ENCODE measurements at regions not wholly inside any gene's neighbourhood (a gene's known extent, or its start where the extent isn't known, plus 50 kb on each side); places are given as distances from the start of the nearest gene placed in this dataset.

- no peak for TF ChIP-seq CTCF (IDR thresholded peaks at IDR 0.05)
- TF ChIP-seq POLR2A (IDR thresholded peaks at IDR 0.05) = no peak
Observed at GRCh38 chr18:79629606-79630005, 50.0 kb upstream of the CTDP1 start.

Measured in suprapubic skin (tissue), 3 donors.